Caco-2 (cell line): ENCODE measurements at regions not wholly inside any gene's neighbourhood (a gene's known extent, or its start where the extent isn't known, plus 50 kb on each side); places are given as distances from the start of the nearest gene placed in this dataset.

Experiments
- BruUV-seq: library from RNA; stranded (reverse); fragments of 400-500 nt; replicated peaks from 2 replicates; lab custom pipeline; 2021; lab: Mats Ljungman, UMichigan
- CTCF ChIA-PET: fragments of 300-600 bp; sonication (Branson Sonifier 250); formaldehyde crosslinking; loops from one replicate; lab custom pipeline; 2022; ENCODE audit warnings: antibody characterized with exemption; lab: Charles Lee
- POLR2A ChIA-PET: fragments of 300-600 bp; sonication (Branson Sonifier 250); formaldehyde crosslinking; loops from one replicate; lab custom pipeline; 2022; ENCODE audit warnings: antibody characterized with exemption; lab: Charles Lee
- DNase-seq, 2 experiments: peaks; one replicate each; pipeline versions ENCODE4 v3.0.0 to v3.0.0-alpha.2; 2020 to 2022
- H3K27me3 ChIP-seq: replicated peaks from 2 replicates; pipeline ENCODE4 v1.6.0; 2011; ENCODE audit warnings: low read length; ENCODE audit not compliant: control insufficient read depth, insufficient read depth
- H3K36me3 ChIP-seq: 2 replicates; pipeline ENCODE4 v1.5.1; 2011; ENCODE audit warnings: low read length; ENCODE audit not compliant: control insufficient read depth, insufficient read depth
- H3K4me1 ChIP-seq: fragments of 250-450 bp; sonication (Bioruptor Pico); 2 replicates; pipeline ENCODE4 v1.5.1; 2020; ENCODE audit warnings: mild to moderate bottlenecking
- H3K4me3 ChIP-seq: 2 replicates; pipeline ENCODE4 v1.5.1; 2011; ENCODE audit warnings: low read depth, mild to moderate bottlenecking, control low read depth, low read length
- H3K9me3 ChIP-seq: fragments of 250-450 bp; sonication (Bioruptor Pico); 2 replicates; pipeline ENCODE4 v1.5.1; 2020; ENCODE audit warnings: mild to moderate bottlenecking, moderate library complexity
- H3K27ac Mint-ChIP-seq: one replicate; pipeline ENCODE4 v1.8.0; 2022; ENCODE audit warnings: mixed read lengths; ENCODE audit not compliant: unreplicated experiment
- H3K27me3 Mint-ChIP-seq: one replicate; pipeline ENCODE4 v1.8.0; 2022; ENCODE audit warnings: mixed read lengths; ENCODE audit not compliant: insufficient read depth, unreplicated experiment
- H3K36me3 Mint-ChIP-seq: one replicate; pipeline ENCODE4 v1.8.0; 2022; ENCODE audit warnings: mild to moderate bottlenecking, mixed read lengths; ENCODE audit not compliant: insufficient read depth, unreplicated experiment
- H3K4me1 Mint-ChIP-seq: one replicate; pipeline ENCODE4 v1.8.0; 2022; ENCODE audit warnings: low read depth, mixed read lengths; ENCODE audit not compliant: unreplicated experiment
- H3K4me3 Mint-ChIP-seq: one replicate; pipeline ENCODE4 v1.8.0; 2022; ENCODE audit warnings: mild to moderate bottlenecking, moderate library complexity, mixed read lengths; ENCODE audit not compliant: unreplicated experiment
- H3K9me3 Mint-ChIP-seq: one replicate; pipeline ENCODE4 v1.8.0; 2022; ENCODE audit warnings: mixed read lengths; ENCODE audit not compliant: unreplicated experiment
- intact Hi-C: fragments of 100-400 bp; cut with micrococcal nuclease; formaldehyde crosslinking; loops from one replicate; pipeline ENCODE4 v1.10.0; 2022; ENCODE audit not compliant: unreplicated experiment
- TF ChIP-seq, protein P1 (sequence below), 2 experiments: fragments of 200-600 bp in 1 of 2; IDR thresholded peaks; 1 replicate in 1 of 2; 2 replicates in 1 of 2; pipeline versions ENCODE4 v1.5.1 to v1.8.0; 2011 to 2022; ENCODE audit warnings: antibody characterized with exemption in 1 of 2, control low read depth in 1 of 2, inconsistent platforms in 1 of 2, low read depth in 1 of 2, low read length in 1 of 2, mild to moderate bottlenecking in 1 of 2, moderate library complexity in 1 of 2; ENCODE audit not compliant: insufficient read depth in 1 of 2, severe bottlenecking in 1 of 2, unreplicated experiment in 1 of 2

DNA sequence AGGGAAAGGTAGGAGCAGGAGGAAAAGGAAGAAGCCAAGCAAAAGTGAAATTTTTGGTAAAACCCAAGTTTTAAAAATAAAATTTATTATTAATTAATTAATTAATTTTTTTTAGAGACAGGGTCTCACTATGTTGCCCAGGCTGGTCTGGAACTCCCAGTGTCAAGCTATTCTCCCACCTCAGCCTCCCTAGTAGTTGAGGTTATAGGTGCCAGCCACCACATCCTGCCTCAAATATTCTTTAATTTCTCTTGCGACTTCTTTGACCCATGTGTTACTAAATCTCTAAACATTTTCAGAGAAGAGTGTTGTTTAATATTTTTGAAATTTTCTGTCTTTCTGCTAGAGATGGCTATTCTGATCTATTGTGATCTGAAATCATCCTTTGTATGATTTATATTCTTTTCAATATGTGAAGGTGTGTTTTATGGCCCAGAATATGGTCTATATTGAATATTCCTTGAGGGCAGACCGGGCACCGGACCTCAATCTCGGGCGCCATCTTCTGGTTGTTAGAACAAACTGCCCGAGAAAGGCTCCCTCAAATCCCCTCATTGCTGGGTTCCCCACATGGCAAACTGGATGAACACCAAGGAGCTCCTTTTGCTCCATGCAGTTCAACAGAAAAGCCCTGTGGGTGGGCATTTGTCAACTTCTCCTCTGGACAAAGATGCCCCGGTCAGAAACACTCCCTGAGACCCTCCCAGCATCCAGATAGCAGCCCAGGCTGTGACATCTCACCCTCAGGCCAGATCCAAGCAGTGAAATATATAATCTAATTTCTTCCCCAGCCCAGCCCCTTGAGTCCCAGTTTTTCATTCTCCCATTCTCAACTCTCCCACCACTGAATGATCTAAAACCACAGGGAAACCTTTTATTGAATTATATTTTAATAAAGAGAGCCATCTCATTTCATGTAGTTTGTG is 110.5 kb downstream of the ASCL4 start:
- POLR2A ChIA-PET, result no interaction called here
- Histone ChIP-seq H3K27me3 (no peaks in the 10 kb centered on the region; the same call in 1 of the 2 replicates), H3K4me3 (no peak overlapping the region), H3K4me1 (no peaks in the 10 kb centered on the region), H3K36me3 (no peaks in the 10 kb centered on the region), H3K9me3 (no peaks in the 10 kb centered on the region)
- Mint-ChIP-seq H3K9me3 (no peaks in the 10 kb centered on the region), H3K4me3 (no peak overlapping the region), H3K27ac (no peak overlapping the region), H3K4me1 (no peaks in the 10 kb centered on the region), H3K27me3 (peaks cover 4% of the 10 kb centered on the region), H3K36me3 (no peaks in the 10 kb centered on the region)
- DNase-seq, result peak; percentile 68 to 71
- BruUV-seq, result no TSS peak
- CTCF ChIA-PET, result interaction anchor here (0.6 to 1.0 kb wide), 8 partner anchors 13 to 679 kb away, joined by 3 to 11 read pairs (median 3); partner anchors contain the start of gene WSCD2
- intact Hi-C loops, result loop anchor here (1.0 kb wide), 3 partner anchors 124 to 209 kb away; partner anchors contain the start of gene PRDM4
- TF ChIP-seq, protein P1, sequence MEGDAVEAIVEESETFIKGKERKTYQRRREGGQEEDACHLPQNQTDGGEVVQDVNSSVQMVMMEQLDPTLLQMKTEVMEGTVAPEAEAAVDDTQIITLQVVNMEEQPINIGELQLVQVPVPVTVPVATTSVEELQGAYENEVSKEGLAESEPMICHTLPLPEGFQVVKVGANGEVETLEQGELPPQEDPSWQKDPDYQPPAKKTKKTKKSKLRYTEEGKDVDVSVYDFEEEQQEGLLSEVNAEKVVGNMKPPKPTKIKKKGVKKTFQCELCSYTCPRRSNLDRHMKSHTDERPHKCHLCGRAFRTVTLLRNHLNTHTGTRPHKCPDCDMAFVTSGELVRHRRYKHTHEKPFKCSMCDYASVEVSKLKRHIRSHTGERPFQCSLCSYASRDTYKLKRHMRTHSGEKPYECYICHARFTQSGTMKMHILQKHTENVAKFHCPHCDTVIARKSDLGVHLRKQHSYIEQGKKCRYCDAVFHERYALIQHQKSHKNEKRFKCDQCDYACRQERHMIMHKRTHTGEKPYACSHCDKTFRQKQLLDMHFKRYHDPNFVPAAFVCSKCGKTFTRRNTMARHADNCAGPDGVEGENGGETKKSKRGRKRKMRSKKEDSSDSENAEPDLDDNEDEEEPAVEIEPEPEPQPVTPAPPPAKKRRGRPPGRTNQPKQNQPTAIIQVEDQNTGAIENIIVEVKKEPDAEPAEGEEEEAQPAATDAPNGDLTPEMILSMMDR (IDR thresholded peaks at IDR 0.05; ENCODE audit: insufficient read depth in 1 of 2, low read depth in 1 of 2, low read length in 1 of 2, severe bottlenecking in 1 of 2, unreplicated experiment in 1 of 2), result peak; percentile 79 to 82

DNA sequence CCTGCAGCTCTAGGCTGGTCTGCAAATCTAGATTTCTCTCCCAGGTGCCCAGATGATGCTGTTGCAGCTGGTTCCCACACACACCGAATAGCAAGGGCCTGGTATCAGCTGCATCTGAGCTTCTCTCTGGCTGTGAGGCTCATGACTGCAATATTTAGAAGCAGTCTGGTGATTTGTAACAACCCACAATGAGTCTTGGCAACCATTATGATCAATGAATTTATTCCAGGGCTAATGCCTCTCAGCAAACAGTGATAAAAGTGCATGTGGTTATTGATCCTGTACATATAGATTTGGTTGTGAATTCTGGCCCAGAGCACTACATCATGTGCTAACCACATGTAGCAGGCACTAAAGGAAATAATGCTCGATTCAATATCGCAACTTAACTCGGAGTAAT is 114.3 kb downstream of the ASCL4 start:
- TF ChIP-seq, protein P1 (IDR thresholded peaks at IDR 0.05; ENCODE audit: insufficient read depth in 1 of 2, low read depth in 1 of 2, low read length in 1 of 2, severe bottlenecking in 1 of 2, unreplicated experiment in 1 of 2), result no peak
- CTCF ChIA-PET, result no interaction called here
- H3K4me3 Mint-ChIP-seq, result no peak overlapping the region
- POLR2A ChIA-PET, result no interaction called here
- H3K27me3 Mint-ChIP-seq, result peaks cover 4% of the 10 kb centered on the region
- intact Hi-C loops, result no loop called here
- H3K36me3 Mint-ChIP-seq, result no peaks in the 10 kb centered on the region
- H3K36me3 ChIP-seq, result no peaks in the 10 kb centered on the region
- H3K4me1 ChIP-seq, result no peaks in the 10 kb centered on the region
- H3K27ac Mint-ChIP-seq, result no peak overlapping the region
- H3K4me1 Mint-ChIP-seq, result no peaks in the 10 kb centered on the region
- H3K9me3 Mint-ChIP-seq, result no peaks in the 10 kb centered on the region
- BruUV-seq, result no TSS peak
- no peak for DNase-seq
- H3K27me3 ChIP-seq, result no peaks in the 10 kb centered on the region
- H3K9me3 ChIP-seq, result no peaks in the 10 kb centered on the region
- H3K4me3 ChIP-seq, result no peak overlapping the region

DNA sequence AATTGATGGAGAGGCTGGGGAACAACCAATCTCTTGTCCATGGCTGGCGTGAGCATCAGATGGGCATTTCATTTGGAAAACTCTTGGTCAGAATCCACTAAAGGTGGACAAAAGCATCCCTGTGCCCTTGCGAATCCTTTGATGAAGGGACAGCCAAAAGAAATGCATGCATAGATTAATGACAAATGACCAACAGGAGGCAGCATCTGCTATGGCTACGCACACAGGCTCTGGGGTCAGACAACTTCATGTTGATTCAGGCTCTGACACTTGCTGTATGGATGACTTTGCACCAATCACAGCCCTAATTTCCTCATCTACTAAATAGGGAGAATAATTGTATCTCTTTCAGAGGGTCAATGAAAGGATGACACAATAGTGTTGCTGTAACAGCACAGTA is 117.5 kb downstream of the ASCL4 start:
- TF ChIP-seq, protein P1 (IDR thresholded peaks at IDR 0.05; ENCODE audit: insufficient read depth in 1 of 2, low read depth in 1 of 2, low read length in 1 of 2, severe bottlenecking in 1 of 2, unreplicated experiment in 1 of 2), result peak in 1 of 2 experiments; percentile 25
- no TSS peak for BruUV-seq

More for the DNA sequence above, 117.5 kb downstream of the ASCL4 start:
- H3K4me3 ChIP-seq, result no peak overlapping the region
- H3K27me3 Mint-ChIP-seq, result peaks cover 4% of the 10 kb centered on the region
- no peaks in the 10 kb centered on the region for H3K4me1 Mint-ChIP-seq
- ChIA-PET CTCF (no interaction called here), POLR2A (no interaction called here)
- intact Hi-C loops, result no loop called here
- no peaks in the 10 kb centered on the region for H3K4me1 ChIP-seq
- H3K36me3 Mint-ChIP-seq, result no peaks in the 10 kb centered on the region
- DNase-seq, result peak in 1 of 2 experiments; percentile 25
- H3K36me3 ChIP-seq, result no peaks in the 10 kb centered on the region
- H3K27ac Mint-ChIP-seq, result no peak overlapping the region
- no peaks in the 10 kb centered on the region for H3K9me3 ChIP-seq
- no peaks in the 10 kb centered on the region for H3K27me3 ChIP-seq
- no peak overlapping the region for H3K4me3 Mint-ChIP-seq
- H3K9me3 Mint-ChIP-seq, result no peaks in the 10 kb centered on the region
